ENCODE measurements at regions not wholly inside any gene's neighbourhood (a gene's known extent, or its start where the extent isn't known, plus 50 kb on each side); places are given as distances from the start of the nearest gene placed in this dataset.

GRCh38 chr9:89943728-89944127, 338.9 kb downstream of the GADD45G start:
- Histone ChIP-seq H3K4me1 (peaks cover 0 to 15% (median 0%) of the 10 kb centered on the region in 9 donors), H3K9me3 (no peaks in the 10 kb centered on the region), H3K4me3 (no peak overlapping the region), H3K27me3 (peaks cover 0 to 9% (median 0%) of the 10 kb centered on the region in 7 donors), H3K27ac (no peak overlapping the region), H3K36me3 (no peaks in the 10 kb centered on the region)
- 94 to 97% methylated on average over 3 of the region's 3 CpGs for WGBS, 2 donors
- no peak for TF ChIP-seq CTCF (IDR thresholded peaks at IDR 0.05)
- no peak for DNase-seq
- intact Hi-C loops (cut with DNase I) = no loop called here
- no peak for ATAC-seq

GRCh38 chr9:89945133-89945532, 340.3 kb downstream of the GADD45G start:
- intact Hi-C loops (cut with DNase I) = no loop called here
- ATAC-seq = peak in 1 of 8 donors; percentile 32
- peaks cover 0 to 15% (median 0%) of the 10 kb centered on the region in 9 donors for H3K4me1 ChIP-seq
- no peak overlapping the region for H3K4me3 ChIP-seq
- peaks cover 0 to 9% (median 0%) of the 10 kb centered on the region in 7 donors for H3K27me3 ChIP-seq
- 72 to 79% methylated on average over 4 of the region's 4 CpGs for WGBS, 2 donors
- no peaks in the 10 kb centered on the region for H3K36me3 ChIP-seq
- DNase-seq = no peak
- H3K9me3 ChIP-seq = no peaks in the 10 kb centered on the region
- H3K27ac ChIP-seq = no peak overlapping the region
- TF ChIP-seq CTCF (IDR thresholded peaks at IDR 0.05) = peak in 2 of 9 donors; percentile 11 to 21

GRCh38 chr9:89946741-89947140, 341.9 kb downstream of the GADD45G start:
- Histone ChIP-seq H3K27me3 (peaks cover 0 to 9% (median 0%) of the 10 kb centered on the region in 7 donors), H3K4me1 (peaks cover 0 to 12% (median 0%) of the 10 kb centered on the region in 9 donors), H3K27ac (no peak overlapping the region), H3K36me3 (no peaks in the 10 kb centered on the region), H3K4me3 (no peak overlapping the region), H3K9me3 (no peaks in the 10 kb centered on the region)
- TF ChIP-seq CTCF (IDR thresholded peaks at IDR 0.05) = no peak
- intact Hi-C loops (cut with DNase I) = no loop called here
- no peak for ATAC-seq
- no peak for DNase-seq
- WGBS, 2 donors = 44 to 55% methylated on average over 3 of the region's 3 CpGs

- Histone ChIP-seq H3K9me3 (no peaks in the 10 kb centered on the region), H3K4me1 (peaks cover 0 to 5% (median 4%) of the 10 kb centered on the region in 9 donors), H3K4me3 (no peak overlapping the region), H3K27me3 (no peaks in the 10 kb centered on the region), H3K27ac (no peak overlapping the region), H3K36me3 (no peaks in the 10 kb centered on the region)
- intact Hi-C loops (cut with DNase I) = no loop called here
- no peak for DNase-seq
- no peak for ATAC-seq
- no peak for TF ChIP-seq CTCF (IDR thresholded peaks at IDR 0.05)
- WGBS, 2 donors = 84 to 91% methylated on average over 4 of the region's 4 CpGs
Measured at GRCh38 chr9:89949111-89949510, 344.3 kb downstream of the GADD45G start.
